ENCODE measurements at regions not wholly inside any gene's neighbourhood (a gene's known extent, or its start where the extent isn't known, plus 50 kb on each side); places are given as distances from the start of the nearest gene placed in this dataset.

DNA sequence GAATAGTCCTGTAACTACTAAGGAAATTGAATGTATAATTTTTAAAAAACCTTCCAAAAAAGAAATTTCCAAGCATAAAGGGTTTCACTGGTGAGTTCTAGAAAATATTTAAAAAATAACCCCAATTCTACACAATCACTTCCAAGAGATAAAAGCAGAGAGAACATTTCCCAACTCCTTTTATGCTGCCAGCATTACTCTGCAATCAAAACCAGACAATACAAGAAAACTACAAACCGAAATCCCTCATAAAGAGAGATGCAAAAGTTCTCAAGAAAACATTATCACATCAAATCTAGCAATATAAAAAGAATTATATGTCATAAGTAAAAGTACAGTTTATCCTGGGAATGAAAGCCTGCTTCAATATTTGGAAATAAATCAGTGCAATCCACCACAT is 84.8 kb downstream of the OAT start:
- no peak for TF ChIP-seq POLR2AphosphoS5 (IDR thresholded peaks at IDR 0.05)
- TF ChIP-seq, protein P1, sequence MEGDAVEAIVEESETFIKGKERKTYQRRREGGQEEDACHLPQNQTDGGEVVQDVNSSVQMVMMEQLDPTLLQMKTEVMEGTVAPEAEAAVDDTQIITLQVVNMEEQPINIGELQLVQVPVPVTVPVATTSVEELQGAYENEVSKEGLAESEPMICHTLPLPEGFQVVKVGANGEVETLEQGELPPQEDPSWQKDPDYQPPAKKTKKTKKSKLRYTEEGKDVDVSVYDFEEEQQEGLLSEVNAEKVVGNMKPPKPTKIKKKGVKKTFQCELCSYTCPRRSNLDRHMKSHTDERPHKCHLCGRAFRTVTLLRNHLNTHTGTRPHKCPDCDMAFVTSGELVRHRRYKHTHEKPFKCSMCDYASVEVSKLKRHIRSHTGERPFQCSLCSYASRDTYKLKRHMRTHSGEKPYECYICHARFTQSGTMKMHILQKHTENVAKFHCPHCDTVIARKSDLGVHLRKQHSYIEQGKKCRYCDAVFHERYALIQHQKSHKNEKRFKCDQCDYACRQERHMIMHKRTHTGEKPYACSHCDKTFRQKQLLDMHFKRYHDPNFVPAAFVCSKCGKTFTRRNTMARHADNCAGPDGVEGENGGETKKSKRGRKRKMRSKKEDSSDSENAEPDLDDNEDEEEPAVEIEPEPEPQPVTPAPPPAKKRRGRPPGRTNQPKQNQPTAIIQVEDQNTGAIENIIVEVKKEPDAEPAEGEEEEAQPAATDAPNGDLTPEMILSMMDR (IDR thresholded peaks at IDR 0.05) = no peak
- no peak for TF ChIP-seq POLR2A (IDR thresholded peaks at IDR 0.05; ENCODE audit: low read depth)

Data from esophagus muscularis mucosa (tissue), 3 donors.